HG02642 (cell line): ENCODE measurements at regions not wholly inside any gene's neighbourhood (a gene's known extent, or its start where the extent isn't known, plus 50 kb on each side); places are given as distances from the start of the nearest gene placed in this dataset.
A peak's percentile ranks its signal among the peaks of the same experiment; 100 is the strongest.
"Not testable (repeated sequence)": the region's sequence is repeated elsewhere in the genome, so short reads cannot be mapped to it uniquely, and the experiment has no call there.

Source experiments
- ATAC-seq: cut with Tn5 transposase; IDR thresholded peaks from one replicate; pipeline ENCODE4 v1.9.1; 2021; ENCODE audit warnings: mild to moderate bottlenecking; ENCODE audit not compliant: unreplicated experiment, poor library complexity

- no peak for ATAC-seq
Measured at GRCh38 chr4:71204056-71204455, 134.8 kb upstream of the SLC4A4 start.

- ATAC-seq: no peak
Measured at GRCh38 chr4:71206763-71207162, 132.1 kb upstream of the SLC4A4 start.

- ATAC-seq: no peak
Measured at GRCh38 chr4:71209161-71209560, 129.7 kb upstream of the SLC4A4 start.

GRCh38 chr4:71210823-71211222 is 128.0 kb upstream of the SLC4A4 start:
- no peak for ATAC-seq

- no peak for ATAC-seq
Measured at GRCh38 chr4:71211748-71212147, 127.1 kb upstream of the SLC4A4 start.

- ATAC-seq: no peak
Measured at GRCh38 chr4:71212216-71212615, 126.6 kb upstream of the SLC4A4 start.

GRCh38 chr4:71214578-71214977 is 124.2 kb upstream of the SLC4A4 start:
- no peak for ATAC-seq

- no peak for ATAC-seq
Measured at GRCh38 chr4:71216316-71216959, 122.4 kb upstream of the SLC4A4 start.

GRCh38 chr4:71217688-71218087 is 121.1 kb upstream of the SLC4A4 start:
- ATAC-seq: no peak

- not testable (repeated sequence) for ATAC-seq
Measured at GRCh38 chr4:71220848-71221247, 118.0 kb upstream of the SLC4A4 start.

GRCh38 chr4:71221510-71222466 is 117.0 kb upstream of the SLC4A4 start:
- no peak for ATAC-seq

GRCh38 chr4:71222661-71223060 is 116.2 kb upstream of the SLC4A4 start:
- no peak for ATAC-seq

GRCh38 chr4:71229477-71230270 is 109.1 kb upstream of the SLC4A4 start:
- ATAC-seq: peak; percentile 63

- ATAC-seq: no peak
Measured at GRCh38 chr4:71230271-71231128, 108.3 kb upstream of the SLC4A4 start.

- ATAC-seq: no peak
Measured at GRCh38 chr4:71231129-71232055, 107.4 kb upstream of the SLC4A4 start.

- no peak for ATAC-seq
Measured at GRCh38 chr4:71232056-71232430, 106.8 kb upstream of the SLC4A4 start.

- ATAC-seq: no peak
Measured at GRCh38 chr4:71232846-71233245, 106.0 kb upstream of the SLC4A4 start.

- no peak for ATAC-seq
Measured at GRCh38 chr4:71235311-71236201, 103.3 kb upstream of the SLC4A4 start.
